Heart left ventricle (tissue), 16 donors: ENCODE measurements at regions not wholly inside any gene's neighbourhood (a gene's known extent, or its start where the extent isn't known, plus 50 kb on each side); places are given as distances from the start of the nearest gene placed in this dataset.

Experiments used
- ATAC-seq, 4 donors: fragments of 200-7000 bp; cut with Tn5 transposase; one replicate each; pipeline ENCODE4 v1.9.1; 2020 to 2022; ENCODE audit warnings: moderate library complexity in 4 of 4, mild to moderate bottlenecking in 3 of 4, moderate number of reproducible peaks in 1 of 4
- DNase-seq, 5 donors: peaks; one replicate each; pipeline ENCODE4 v3.0.0-alpha.2; 2020
- H3K27ac ChIP-seq, 12 donors: fragments of 200-600 bp; sonication (generic) in 4 of 12; one replicate each; pipeline versions ENCODE4 v1.5.0 to v1.8.0; 2016 to 2022; ENCODE audit warnings: mild to moderate bottlenecking in 2 of 12
- H3K27me3 ChIP-seq, 9 donors: fragments of 200-600 bp; sonication (generic) in 2 of 9; one replicate each; pipeline versions ENCODE4 v1.5.1 to v1.8.0; 2016 to 2022; ENCODE audit warnings: mild to moderate bottlenecking in 3 of 9
- H3K36me3 ChIP-seq, 9 donors: fragments of 200-600 bp; sonication (generic) in 2 of 9; one replicate each; pipeline versions ENCODE4 v1.5.0 to v1.8.0; 2018 to 2022; ENCODE audit warnings: mild to moderate bottlenecking in 2 of 9
- H3K4me1 ChIP-seq, 12 donors: fragments of 200-600 bp; sonication (generic) in 4 of 12; one replicate each; pipeline versions ENCODE4 v1.5.0 to v1.8.0; 2016 to 2022; ENCODE audit warnings: mild to moderate bottlenecking in 3 of 12
- H3K4me3 ChIP-seq, 12 donors: fragments of 200-600 bp; sonication (generic) in 4 of 12; one replicate each; pipeline versions ENCODE4 v1.5.0 to v1.8.0; 2017 to 2022; ENCODE audit warnings: mild to moderate bottlenecking in 9 of 12, moderate library complexity in 4 of 12
- H3K9me3 ChIP-seq, 12 donors: fragments of 200-600 bp; sonication (generic) in 4 of 12; one replicate each; pipeline versions ENCODE4 v1.5.0 to v1.8.0; 2016 to 2022; ENCODE audit warnings: mild to moderate bottlenecking in 1 of 12
- POLR2A ChIP-seq, 2 donors: fragments of 450-650 bp; IDR thresholded peaks; one replicate each; pipeline ENCODE4 v1.6.1; 2017; ENCODE audit warnings: antibody characterized with exemption in 2 of 2, mild to moderate bottlenecking in 2 of 2, moderate library complexity in 2 of 2
- WGBS, 4 donors: extraction: QIAGEN DNeasy Blood & Tissue Kit in 2 of 4; methylation state at CpG; one replicate each; pipeline versions ENCODE4 v1.1.5 to v1.1.7; 2013 to 2018; 5-methylcytosine and 5-hydroxymethylcytosine counted together
- intact Hi-C, 10 donors: fragments of 100-400 bp; cut with DNase I; formaldehyde crosslinking; loops; one replicate each; pipeline versions ENCODE4 v1.11.1 to v1.14.2; 2022
- TF ChIP-seq, protein P1 (sequence below), 12 donors: fragments of 200-600 bp; sonication (generic) in 4 of 12; IDR thresholded peaks; one replicate each; pipeline versions ENCODE4 v1.5.0 to v1.8.0; 2018 to 2022; ENCODE audit warnings: antibody characterized with exemption in 12 of 12, mild to moderate bottlenecking in 5 of 12
- donor health status: ischemic (EF 13 %, LVEDD 7.1; RV severe dilation, severe dysfunction).
- donor health status: healthy with polysubstance abuse.
- donor health status: DM: no; HTN: yes; CAD: no.
- donor health status: DM: no; HTN: no; CAD: no.
- donor health status: ischemic (EF 25% LVEDD 6.9; RV normal size, moderate dysfunction).
- donor health status: ischemic (EF 25% LVEDD 5.7; RV mildly dilated, moderate dysfunction).
- donor health status: healthy.
- donor health status: DM: yes; HTN: yes; CAD: no.
- donor health status: ischemic (EF 35%, LVEDD 5.7; RV mildly dilated, moderate dysfunction).
- donor health status: nonischemic (EF 11% LVEDD 7.7; RV severe dilation, severe dysfunction).
- donor health status: DM: yes; HTN: yes; CAD: no.
- donor health status: PGD.
- donor health status: ischemic (EF 29% LVEDD 5.4; RV normal size, mild dysfunction).
- donor health status: nonischemic (EF 23%, LVEDD 6.1; RV moderate dilation, normal function).

DNA sequence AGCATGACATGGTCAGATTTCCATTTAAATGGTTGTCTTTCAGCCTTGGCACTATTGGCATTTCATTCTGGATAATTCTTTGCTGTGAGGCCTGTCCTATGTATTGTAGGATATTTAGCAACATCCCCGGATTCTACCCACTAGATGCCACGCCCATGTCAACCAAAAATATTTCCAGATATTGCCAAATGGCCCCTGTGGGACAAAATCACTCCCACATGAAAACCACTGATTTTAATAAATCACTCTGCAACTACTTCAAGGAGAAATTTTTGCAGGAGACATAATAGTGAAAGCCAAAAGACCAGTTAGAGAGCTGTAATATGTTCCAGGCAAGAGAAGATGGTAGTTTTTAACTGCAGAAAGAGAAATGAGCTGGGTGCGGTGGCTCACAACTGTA is 55.9 kb upstream of the RARB start:
- ATAC-seq = no peak

DNA sequence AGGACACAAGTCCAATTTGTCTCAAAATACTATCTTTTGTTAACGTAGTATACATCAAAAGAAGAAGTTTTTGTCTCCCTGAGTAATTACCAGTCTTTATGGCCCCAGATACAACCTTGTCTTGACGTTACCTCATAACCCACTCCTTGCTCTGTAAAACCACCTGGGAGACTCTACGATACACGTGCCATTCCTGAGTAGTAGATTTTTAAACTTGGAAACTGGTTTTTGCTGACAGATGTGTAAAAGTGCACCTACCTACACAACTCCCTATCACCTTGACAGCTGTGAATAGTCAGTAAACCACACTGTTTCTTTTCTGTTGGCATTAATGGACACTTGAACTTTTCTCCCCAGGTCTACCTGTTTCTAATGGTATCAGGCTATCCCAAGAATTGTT is 51.7 kb upstream of the RARB start:
- H3K27me3 ChIP-seq = no peaks in the 10 kb centered on the region
- peaks cover 0 to 10% (median 0%) of the 10 kb centered on the region in 12 donors for H3K4me1 ChIP-seq
- WGBS, 4 donors = 68 to 72% (median 69%) methylated on average over 4 of the region's 4 CpGs
- TF ChIP-seq, protein P1, sequence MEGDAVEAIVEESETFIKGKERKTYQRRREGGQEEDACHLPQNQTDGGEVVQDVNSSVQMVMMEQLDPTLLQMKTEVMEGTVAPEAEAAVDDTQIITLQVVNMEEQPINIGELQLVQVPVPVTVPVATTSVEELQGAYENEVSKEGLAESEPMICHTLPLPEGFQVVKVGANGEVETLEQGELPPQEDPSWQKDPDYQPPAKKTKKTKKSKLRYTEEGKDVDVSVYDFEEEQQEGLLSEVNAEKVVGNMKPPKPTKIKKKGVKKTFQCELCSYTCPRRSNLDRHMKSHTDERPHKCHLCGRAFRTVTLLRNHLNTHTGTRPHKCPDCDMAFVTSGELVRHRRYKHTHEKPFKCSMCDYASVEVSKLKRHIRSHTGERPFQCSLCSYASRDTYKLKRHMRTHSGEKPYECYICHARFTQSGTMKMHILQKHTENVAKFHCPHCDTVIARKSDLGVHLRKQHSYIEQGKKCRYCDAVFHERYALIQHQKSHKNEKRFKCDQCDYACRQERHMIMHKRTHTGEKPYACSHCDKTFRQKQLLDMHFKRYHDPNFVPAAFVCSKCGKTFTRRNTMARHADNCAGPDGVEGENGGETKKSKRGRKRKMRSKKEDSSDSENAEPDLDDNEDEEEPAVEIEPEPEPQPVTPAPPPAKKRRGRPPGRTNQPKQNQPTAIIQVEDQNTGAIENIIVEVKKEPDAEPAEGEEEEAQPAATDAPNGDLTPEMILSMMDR (IDR thresholded peaks at IDR 0.05) = no peak
- no peak for TF ChIP-seq POLR2A (IDR thresholded peaks at IDR 0.05)
- DNase-seq (no peak), ATAC-seq (no peak)
- H3K9me3 ChIP-seq = no peaks in the 10 kb centered on the region
- intact Hi-C loops = no loop called here
- no peak overlapping the region for H3K4me3 ChIP-seq
- H3K27ac ChIP-seq = no peak overlapping the region
- no peaks in the 10 kb centered on the region for H3K36me3 ChIP-seq

More for the DNA sequence above, 55.9 kb upstream of the RARB start:
- Histone ChIP-seq H3K4me1 (no peaks in the 10 kb centered on the region), H3K36me3 (no peaks in the 10 kb centered on the region), H3K4me3 (no peak overlapping the region), H3K9me3 (no peaks in the 10 kb centered on the region), H3K27me3 (no peaks in the 10 kb centered on the region), H3K27ac (no peak overlapping the region)
- intact Hi-C loops = no loop called here
- TF ChIP-seq POLR2A (IDR thresholded peaks at IDR 0.05) = no peak
- TF ChIP-seq, protein P1 (IDR thresholded peaks at IDR 0.05) = no peak
- no peak for DNase-seq
- 91 to 97% (median 93%) methylated on average over 3 of the region's 3 CpGs for WGBS, 4 donors

DNA sequence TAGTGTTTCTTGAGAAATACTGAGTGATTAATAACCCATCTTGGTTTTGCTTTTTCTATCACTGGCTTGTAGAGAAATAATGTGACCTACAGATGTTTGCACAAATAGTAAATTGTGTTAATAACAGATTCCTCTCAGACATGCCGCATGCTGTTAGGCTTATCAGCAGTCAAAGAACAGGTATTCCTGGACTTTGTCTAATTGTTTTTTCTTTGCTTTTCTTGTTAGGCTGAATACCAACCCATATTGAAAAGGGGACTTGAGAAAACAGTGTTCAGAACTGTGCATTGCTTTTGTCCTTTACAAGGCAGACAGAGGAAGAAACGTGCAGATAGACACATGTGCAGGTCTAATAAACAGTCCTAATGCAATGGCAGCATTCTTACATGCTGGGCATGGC is 51.0 kb upstream of the RARB start:
- peaks cover 0 to 10% (median 0%) of the 10 kb centered on the region in 12 donors for H3K4me1 ChIP-seq
- no peaks in the 10 kb centered on the region for H3K36me3 ChIP-seq
- 84 to 86% (median 85%) methylated on average over 2 of the region's 2 CpGs for WGBS, 4 donors
- DNase-seq (no peak), ATAC-seq (no peak)
- H3K27ac ChIP-seq = no peak overlapping the region
- H3K4me3 ChIP-seq = no peak overlapping the region
- intact Hi-C loops = no loop called here
- H3K27me3 ChIP-seq = no peaks in the 10 kb centered on the region
- TF ChIP-seq, protein P1 (IDR thresholded peaks at IDR 0.05) = no peak
- no peak for TF ChIP-seq POLR2A (IDR thresholded peaks at IDR 0.05)
- H3K9me3 ChIP-seq = no peaks in the 10 kb centered on the region
